ENCODE measurements at regions not wholly inside any gene's neighbourhood (a gene's known extent, or its start where the extent isn't known, plus 50 kb on each side); places are given as distances from the start of the nearest gene placed in this dataset.

DNA sequence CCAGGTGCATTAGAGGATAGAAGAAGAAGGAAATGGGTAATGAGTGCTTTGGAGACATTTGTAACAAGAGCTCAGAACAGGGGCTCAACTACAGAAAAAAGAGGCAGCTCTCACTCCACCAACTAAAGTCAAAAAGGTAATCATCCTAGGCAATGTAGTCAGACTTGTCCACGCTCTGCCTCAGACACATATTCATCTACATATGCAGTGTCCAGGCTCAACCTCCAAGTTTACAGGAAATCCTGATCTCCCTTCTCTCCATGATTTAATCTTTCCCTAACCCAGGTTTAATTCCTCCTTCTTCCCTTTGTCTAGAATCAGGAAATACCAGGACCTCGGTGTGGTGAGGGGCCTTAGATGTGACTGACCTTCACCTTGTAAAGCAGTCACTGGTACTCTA lies 65.7 kb upstream of the SELENOP start:
- TF ChIP-seq CTCF (optimal IDR thresholded peaks at IDR 0.05 in 1 of 3, IDR thresholded peaks at IDR 0.05 in 1 of 3, conservative IDR thresholded peaks at IDR 0.05 in 1 of 3; ENCODE audit: extremely low read depth in 1 of 3, insufficient read depth in 2 of 3, low read length in 3 of 3) (no peak), EZH2 (IDR thresholded peaks at IDR 0.05; ENCODE audit: low read length) (no peak)

Data from keratinocyte (primary cell).